HFFc6 (cell line): ENCODE measurements at regions not wholly inside any gene's neighbourhood (a gene's known extent, or its start where the extent isn't known, plus 50 kb on each side); places are given as distances from the start of the nearest gene placed in this dataset.

Source experiments
- DNase-seq: peaks from one replicate; pipeline ENCODE4 v3.0.0-alpha.2; 2018
- H3K27ac Mint-ChIP-seq: 2 replicates; pipeline ENCODE4 v1.8.0; 2020; ENCODE audit warnings: mild to moderate bottlenecking, mixed read lengths
- H3K27me3 Mint-ChIP-seq: 2 replicates; pipeline ENCODE4 v1.8.0; 2021; ENCODE audit warnings: mild to moderate bottlenecking, moderate library complexity, mixed read lengths; ENCODE audit not compliant: insufficient read depth
- H3K36me3 Mint-ChIP-seq: 2 replicates; pipeline ENCODE4 v1.8.0; 2021; ENCODE audit warnings: low read depth, mixed read lengths
- H3K4me1 Mint-ChIP-seq: 2 replicates; pipeline ENCODE4 v1.8.0; 2020; ENCODE audit warnings: low read depth, mixed read lengths
- H3K4me3 Mint-ChIP-seq: 2 replicates; pipeline ENCODE4 v1.8.0; 2020; ENCODE audit warnings: mild to moderate bottlenecking, moderate library complexity, mixed read lengths
- H3K9me3 Mint-ChIP-seq: 2 replicates; pipeline ENCODE4 v1.8.0; 2020; ENCODE audit warnings: mild to moderate bottlenecking, mixed read lengths
- TF ChIP-seq, protein P1 (sequence below): fragments of 200-600 bp; sonication (generic); IDR thresholded peaks from 2 replicates; pipeline ENCODE4 v1.5.0; 2021; ENCODE audit warnings: antibody characterized with exemption, mild to moderate bottlenecking

DNA sequence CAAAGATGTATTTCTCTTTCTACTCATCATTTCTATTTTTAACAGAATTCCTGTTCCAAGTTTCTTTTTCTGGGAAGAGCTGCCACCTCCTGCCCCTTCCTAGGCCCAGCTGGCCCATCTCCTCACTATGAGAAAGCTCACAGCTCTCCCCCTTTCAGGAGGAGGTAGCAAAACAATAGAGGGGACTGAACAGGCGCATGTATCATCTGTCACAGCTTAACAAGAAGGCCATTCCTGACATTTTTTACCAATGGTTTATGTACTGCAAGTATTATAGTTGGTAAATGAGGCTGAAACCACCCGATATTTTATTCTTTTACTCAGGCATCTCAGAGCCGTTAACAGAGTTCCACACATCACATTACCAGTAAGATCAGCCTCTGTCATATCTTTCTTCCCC, 103.7 kb upstream of the MTHFD1L start:
- DNase-seq: no peak
- Mint-ChIP-seq H3K27me3 (peaks cover 15% of the 10 kb centered on the region), H3K9me3 (no peaks in the 10 kb centered on the region), H3K36me3 (no peaks in the 10 kb centered on the region), H3K4me1 (no peaks in the 10 kb centered on the region), H3K4me3 (no peak overlapping the region), H3K27ac (no peak overlapping the region)
- TF ChIP-seq, protein P1, sequence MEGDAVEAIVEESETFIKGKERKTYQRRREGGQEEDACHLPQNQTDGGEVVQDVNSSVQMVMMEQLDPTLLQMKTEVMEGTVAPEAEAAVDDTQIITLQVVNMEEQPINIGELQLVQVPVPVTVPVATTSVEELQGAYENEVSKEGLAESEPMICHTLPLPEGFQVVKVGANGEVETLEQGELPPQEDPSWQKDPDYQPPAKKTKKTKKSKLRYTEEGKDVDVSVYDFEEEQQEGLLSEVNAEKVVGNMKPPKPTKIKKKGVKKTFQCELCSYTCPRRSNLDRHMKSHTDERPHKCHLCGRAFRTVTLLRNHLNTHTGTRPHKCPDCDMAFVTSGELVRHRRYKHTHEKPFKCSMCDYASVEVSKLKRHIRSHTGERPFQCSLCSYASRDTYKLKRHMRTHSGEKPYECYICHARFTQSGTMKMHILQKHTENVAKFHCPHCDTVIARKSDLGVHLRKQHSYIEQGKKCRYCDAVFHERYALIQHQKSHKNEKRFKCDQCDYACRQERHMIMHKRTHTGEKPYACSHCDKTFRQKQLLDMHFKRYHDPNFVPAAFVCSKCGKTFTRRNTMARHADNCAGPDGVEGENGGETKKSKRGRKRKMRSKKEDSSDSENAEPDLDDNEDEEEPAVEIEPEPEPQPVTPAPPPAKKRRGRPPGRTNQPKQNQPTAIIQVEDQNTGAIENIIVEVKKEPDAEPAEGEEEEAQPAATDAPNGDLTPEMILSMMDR: no peak

- TF ChIP-seq, protein P1: no peak
- no peak overlapping the region for H3K27ac Mint-ChIP-seq
- H3K27me3 Mint-ChIP-seq: peaks cover 12% of the 10 kb centered on the region
- peaks cover 8% of the 10 kb centered on the region; the same call in 1 of the 2 replicates for H3K4me1 Mint-ChIP-seq
- no peak for DNase-seq
- H3K4me3 Mint-ChIP-seq: no peak overlapping the region
- no peaks in the 10 kb centered on the region for H3K36me3 Mint-ChIP-seq
- no peaks in the 10 kb centered on the region for H3K9me3 Mint-ChIP-seq
Observed at GRCh38 chr6:150764334-150765066, 101.0 kb upstream of the MTHFD1L start.

DNA sequence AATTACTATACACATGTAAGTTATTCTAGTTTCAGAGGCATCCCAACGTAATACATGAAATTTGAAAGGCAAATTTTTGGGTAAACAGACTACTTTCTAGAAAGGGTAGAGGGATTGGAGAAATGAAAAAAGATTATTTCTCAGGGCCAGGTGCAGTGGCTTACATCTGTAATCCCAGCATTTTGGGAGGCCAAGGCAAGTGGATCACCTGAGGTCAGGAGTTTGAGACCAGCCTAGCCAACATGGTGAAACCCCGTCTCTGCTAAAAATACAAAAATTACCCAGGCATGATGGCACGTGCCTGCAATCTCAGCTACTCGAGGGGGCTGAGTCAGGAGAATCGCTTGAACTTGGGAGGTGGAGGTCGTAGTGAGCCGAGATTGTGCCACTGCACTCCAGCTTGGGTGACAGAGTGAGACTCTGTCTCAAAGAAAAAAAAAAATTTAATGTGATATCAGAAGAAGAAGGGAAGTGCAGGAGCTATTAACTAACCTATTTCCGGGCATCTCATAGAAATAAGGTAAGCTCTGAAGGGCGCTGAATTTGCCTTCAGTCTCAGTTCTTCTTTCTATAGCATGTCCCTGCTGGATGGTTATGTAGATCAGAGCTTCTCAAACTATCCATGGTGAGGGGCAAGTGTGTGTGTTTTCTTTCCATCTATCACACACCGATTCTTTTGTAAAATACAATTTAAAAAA, 100.3 kb upstream of the MTHFD1L start:
- Mint-ChIP-seq H3K36me3 (no peaks in the 10 kb centered on the region), H3K27me3 (peaks cover 9% of the 10 kb centered on the region), H3K4me1 (peaks cover 8% of the 10 kb centered on the region; the same call in 1 of the 2 replicates), H3K9me3 (no peaks in the 10 kb centered on the region), H3K27ac (no peak overlapping the region), H3K4me3 (no peak overlapping the region)
- no peak for DNase-seq
- TF ChIP-seq, protein P1: no peak

DNA sequence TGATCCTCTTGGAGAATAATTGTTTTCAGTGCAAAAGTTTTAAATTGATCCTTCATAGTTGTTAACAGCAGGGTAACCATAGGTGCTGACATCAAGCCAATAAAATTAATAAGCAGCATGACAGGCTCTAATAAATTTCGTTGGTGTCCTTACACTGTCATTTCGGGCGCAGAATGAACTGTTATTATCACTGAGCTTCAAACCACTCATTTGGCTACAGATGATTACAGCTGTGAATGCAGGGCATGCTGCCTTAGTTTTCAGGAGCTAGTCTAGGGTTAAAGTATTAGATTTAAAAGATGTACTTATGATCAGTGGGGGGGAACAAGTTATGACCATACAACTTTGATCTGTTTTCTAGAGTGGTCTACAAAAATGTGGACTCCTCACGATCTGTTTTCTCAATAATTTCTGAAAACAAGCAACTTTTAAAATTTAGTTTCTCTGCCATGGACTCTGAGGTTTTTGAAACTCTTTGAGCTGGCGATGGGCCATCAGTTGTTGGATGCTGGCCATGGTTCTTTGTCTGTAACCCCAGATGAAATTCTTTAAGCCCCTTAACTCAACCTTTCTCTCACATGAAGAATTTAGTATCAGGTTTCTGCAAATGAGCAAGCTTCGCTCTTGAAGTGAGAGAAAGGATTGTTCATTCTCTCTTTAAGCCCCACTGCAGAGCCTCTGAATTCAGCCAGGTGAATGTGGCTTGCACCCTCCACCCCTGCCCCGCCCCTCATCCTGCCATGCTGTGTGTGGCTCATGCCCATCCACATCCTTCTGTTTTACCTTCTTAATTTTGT, 99.1 kb upstream of the MTHFD1L start:
- Mint-ChIP-seq H3K4me3 (no peak overlapping the region), H3K27me3 (peaks cover 7% of the 10 kb centered on the region), H3K27ac (no peak overlapping the region), H3K4me1 (peaks cover 8% of the 10 kb centered on the region; the same call in 1 of the 2 replicates), H3K9me3 (no peaks in the 10 kb centered on the region), H3K36me3 (no peaks in the 10 kb centered on the region)
- DNase-seq: no peak
- TF ChIP-seq, protein P1: no peak

DNA sequence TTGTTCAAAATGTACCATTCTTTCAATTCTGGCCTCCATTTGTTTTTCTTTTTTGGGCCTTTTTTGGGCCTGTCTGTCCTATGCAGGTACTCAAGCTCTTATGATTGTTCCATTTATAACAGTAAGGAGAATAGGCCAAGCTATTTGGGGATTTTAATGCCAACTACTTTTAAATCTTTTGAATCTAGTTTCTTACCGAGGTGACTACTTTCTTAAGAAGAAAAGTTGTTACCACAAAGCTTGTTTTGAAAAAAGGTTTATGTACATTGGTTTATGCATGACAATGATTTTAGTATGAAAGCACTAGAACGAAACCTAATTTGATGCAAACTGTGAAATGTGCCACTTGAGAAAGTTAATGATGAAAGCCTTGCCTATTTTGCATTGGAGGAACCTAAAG, 98.3 kb upstream of the MTHFD1L start:
- no peaks in the 10 kb centered on the region for H3K9me3 Mint-ChIP-seq
- H3K36me3 Mint-ChIP-seq: no peaks in the 10 kb centered on the region
- no peak overlapping the region for H3K27ac Mint-ChIP-seq
- peaks cover 7% of the 10 kb centered on the region for H3K27me3 Mint-ChIP-seq
- TF ChIP-seq, protein P1: no peak
- H3K4me1 Mint-ChIP-seq: peaks cover 8% of the 10 kb centered on the region; the same call in 1 of the 2 replicates
- DNase-seq: no peak
- peak overlapping the region; percentile 40; the same call in 1 of the 2 replicates for H3K4me3 Mint-ChIP-seq
